ENCODE measurements at regions not wholly inside any gene's neighbourhood (a gene's known extent, or its start where the extent isn't known, plus 50 kb on each side); places are given as distances from the start of the nearest gene placed in this dataset.

- H3K4me3 ChIP-seq (ENCODE audit: low read depth, low read length), result no peak overlapping the region
- H3K36me3 ChIP-seq (ENCODE audit: control insufficient read depth in 2 of 2, insufficient read depth in 1 of 2, low read length in 2 of 2), result no peaks in the 10 kb centered on the region
- no peaks in the 10 kb centered on the region for H3K9me3 ChIP-seq (ENCODE audit: control insufficient read depth, insufficient read depth, low read depth, low read length)
- ChIA-PET CTCF (interaction anchor here (0.7 kb wide), 1 partner anchor 613 kb away, joined by 3 read pairs; no protein-coding TSS in a partner anchor), POLR2A (no interaction called here)
- H3K4me1 ChIP-seq (ENCODE audit: control insufficient read depth, insufficient read depth, low read length), result no peaks in the 10 kb centered on the region
- TF ChIP-seq PATZ1 (tag by site-specific recombination; IDR thresholded peaks at IDR 0.05), result no peak
- no peak for TF ChIP-seq ZBTB10 (tag by site-specific recombination; IDR thresholded peaks at IDR 0.05)
- no peak for TF ChIP-seq ZNF670 (tag by site-specific recombination; IDR thresholded peaks at IDR 0.05; ENCODE audit: low read depth)
- no peak for TF ChIP-seq ZNF248 (tag by site-specific recombination; IDR thresholded peaks at IDR 0.05)
- no peak for TF ChIP-seq ZNF146 (tag by site-specific recombination; IDR thresholded peaks at IDR 0.05)
- TF ChIP-seq GFI1B (tag by site-specific recombination; IDR thresholded peaks at IDR 0.05), result no peak
- no peak for TF ChIP-seq ZNF549 (tag by site-specific recombination; IDR thresholded peaks at IDR 0.05)
- no peak for TF ChIP-seq BCL11B (tag by site-specific recombination; IDR thresholded peaks at IDR 0.05; ENCODE audit: low read depth)
- no peak for TF ChIP-seq ZBTB26 (tag by site-specific recombination; optimal IDR thresholded peaks at IDR 0.05)
- TF ChIP-seq TRIM28 (IDR thresholded peaks at IDR 0.05; ENCODE audit: borderline replicate concordance, low read length), result no peak
- TF ChIP-seq ZNF169 (tag by site-specific recombination; IDR thresholded peaks at IDR 0.05), result no peak
- TF ChIP-seq PBX3 (CRISPR knock-in tag; IDR thresholded peaks at IDR 0.05), result no peak
- no peak for TF ChIP-seq ZNF138 (tag by site-specific recombination; IDR thresholded peaks at IDR 0.05; ENCODE audit: borderline replicate concordance)
- H3K27ac ChIP-seq (ENCODE audit: extremely low read depth, low read depth, low read length), result no peak overlapping the region
Observed at GRCh38 chr6:14689639-14690038, 556.2 kb upstream of the JARID2 start.

- H3K36me3 ChIP-seq (ENCODE audit: control insufficient read depth in 2 of 2, insufficient read depth in 1 of 2, low read length in 2 of 2), result no peaks in the 10 kb centered on the region
- ChIA-PET CTCF (interaction anchor here (0.6 kb wide), 1 partner anchor 121 kb away, joined by 7 read pairs; no protein-coding TSS in a partner anchor), POLR2A (no interaction called here)
- no peak overlapping the region for H3K27ac ChIP-seq (ENCODE audit: extremely low read depth, low read depth, low read length)
- H3K9me3 ChIP-seq (ENCODE audit: control insufficient read depth, insufficient read depth, low read depth, low read length), result no peaks in the 10 kb centered on the region
- no peaks in the 10 kb centered on the region for H3K4me1 ChIP-seq (ENCODE audit: control insufficient read depth, insufficient read depth, low read length)
- H3K4me3 ChIP-seq (ENCODE audit: low read depth, low read length), result no peak overlapping the region
- TF ChIP-seq ZNF624 (tag by site-specific recombination; IDR thresholded peaks at IDR 0.05) (no peak), SALL2 (tag by site-specific recombination; IDR thresholded peaks at IDR 0.05; ENCODE audit: borderline replicate concordance) (no peak), ZNF211 (tag by site-specific recombination; IDR thresholded peaks at IDR 0.05; ENCODE audit: low read depth) (no peak), ZFP37 (tag by site-specific recombination; IDR thresholded peaks at IDR 0.05) (no peak), ZBTB21 (tag by site-specific recombination; IDR thresholded peaks at IDR 0.05) (no peak), ZNF596 (tag by site-specific recombination; IDR thresholded peaks at IDR 0.05) (no peak), BCL11B (tag by site-specific recombination; IDR thresholded peaks at IDR 0.05; ENCODE audit: low read depth) (no peak), YY1 (tag by site-specific recombination; IDR thresholded peaks at IDR 0.05) (no peak), ZNF664 (tag by site-specific recombination; IDR thresholded peaks at IDR 0.05) (no peak), ZBTB10 (tag by site-specific recombination; IDR thresholded peaks at IDR 0.05) (no peak), ZBTB48 (tag by site-specific recombination; IDR thresholded peaks at IDR 0.05) (no peak)
Observed at GRCh38 chr6:14690120-14691056, 555.5 kb upstream of the JARID2 start.
